Neural crest cell (in vitro differentiated cells): ENCODE measurements at regions not wholly inside any gene's neighbourhood (a gene's known extent, or its start where the extent isn't known, plus 50 kb on each side); places are given as distances from the start of the nearest gene placed in this dataset.

Experiments used
- DNase-seq: peaks from one replicate; pipeline ENCODE4 v3.0.0; 2021; ENCODE audit warnings: low read depth, mixed read lengths, low spot score
- H3K27ac Mint-ChIP-seq: one replicate; pipeline ENCODE4 v1.8.0; 2021; ENCODE audit warnings: mild to moderate bottlenecking, mixed read lengths; ENCODE audit not compliant: unreplicated experiment
- H3K27me3 Mint-ChIP-seq: 2 replicates; pipeline ENCODE4 v1.8.0; 2021; ENCODE audit warnings: low read depth, mild to moderate bottlenecking, mixed read lengths
- H3K36me3 Mint-ChIP-seq: 2 replicates; pipeline ENCODE4 v1.8.0; 2021; ENCODE audit warnings: low read depth, mild to moderate bottlenecking, mixed read lengths
- H3K4me1 Mint-ChIP-seq: 2 replicates; pipeline ENCODE4 v1.8.0; 2021; ENCODE audit warnings: mixed read lengths
- H3K4me3 Mint-ChIP-seq: one replicate; pipeline ENCODE4 v1.8.0; 2021; ENCODE audit warnings: mild to moderate bottlenecking, mixed read lengths
- H3K9me3 Mint-ChIP-seq: 2 replicates; pipeline ENCODE4 v1.8.0; 2021; ENCODE audit warnings: mixed read lengths
- TF ChIP-seq, protein P1 (sequence below): fragments of 200-600 bp; sonication (generic); conservative IDR thresholded peaks from 2 replicates; pipeline ENCODE4 v1.5.0; 2021; ENCODE audit warnings: antibody characterized with exemption, mild to moderate bottlenecking

DNA sequence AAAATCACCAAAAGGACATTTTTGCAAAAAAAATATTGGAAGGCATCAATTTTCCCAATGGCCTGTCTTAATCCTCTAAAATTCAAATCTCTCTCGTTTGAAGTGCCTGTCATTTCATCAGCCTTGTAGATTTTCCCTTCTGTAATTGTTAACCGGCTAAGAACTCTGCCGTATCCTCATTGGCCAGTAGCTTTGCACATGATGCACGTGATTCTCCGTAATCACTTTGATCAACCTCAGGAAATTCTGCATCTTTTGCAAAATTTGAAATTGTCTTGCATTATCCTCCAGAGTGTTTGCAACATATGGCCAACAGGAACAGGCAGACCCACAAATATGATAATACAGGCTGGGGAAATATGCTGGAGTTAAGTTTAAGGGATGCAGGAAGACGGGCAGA is 184.2 kb upstream of the RPL38 start:
- TF ChIP-seq, protein P1, sequence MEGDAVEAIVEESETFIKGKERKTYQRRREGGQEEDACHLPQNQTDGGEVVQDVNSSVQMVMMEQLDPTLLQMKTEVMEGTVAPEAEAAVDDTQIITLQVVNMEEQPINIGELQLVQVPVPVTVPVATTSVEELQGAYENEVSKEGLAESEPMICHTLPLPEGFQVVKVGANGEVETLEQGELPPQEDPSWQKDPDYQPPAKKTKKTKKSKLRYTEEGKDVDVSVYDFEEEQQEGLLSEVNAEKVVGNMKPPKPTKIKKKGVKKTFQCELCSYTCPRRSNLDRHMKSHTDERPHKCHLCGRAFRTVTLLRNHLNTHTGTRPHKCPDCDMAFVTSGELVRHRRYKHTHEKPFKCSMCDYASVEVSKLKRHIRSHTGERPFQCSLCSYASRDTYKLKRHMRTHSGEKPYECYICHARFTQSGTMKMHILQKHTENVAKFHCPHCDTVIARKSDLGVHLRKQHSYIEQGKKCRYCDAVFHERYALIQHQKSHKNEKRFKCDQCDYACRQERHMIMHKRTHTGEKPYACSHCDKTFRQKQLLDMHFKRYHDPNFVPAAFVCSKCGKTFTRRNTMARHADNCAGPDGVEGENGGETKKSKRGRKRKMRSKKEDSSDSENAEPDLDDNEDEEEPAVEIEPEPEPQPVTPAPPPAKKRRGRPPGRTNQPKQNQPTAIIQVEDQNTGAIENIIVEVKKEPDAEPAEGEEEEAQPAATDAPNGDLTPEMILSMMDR, result no peak
- no peak overlapping the region for H3K27ac Mint-ChIP-seq
- no peaks in the 10 kb centered on the region for H3K9me3 Mint-ChIP-seq

DNA sequence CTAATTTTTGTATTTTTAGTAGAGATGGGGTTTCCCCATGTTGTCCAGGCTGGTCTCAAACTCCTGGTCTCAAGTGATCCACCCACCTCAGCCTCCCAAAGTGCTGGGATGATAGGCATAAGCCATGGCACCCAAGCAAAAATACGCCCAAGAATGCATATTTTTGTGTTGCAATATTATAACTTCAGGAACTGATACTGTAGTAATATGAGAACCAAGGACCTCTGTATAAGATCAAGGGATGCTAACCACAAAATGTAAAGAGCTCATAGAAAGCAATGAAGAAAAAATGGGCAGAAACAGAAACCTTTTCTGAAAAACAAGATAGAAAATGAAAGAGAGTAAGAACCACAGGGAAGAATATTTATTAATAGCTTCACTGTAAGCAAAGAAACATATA is 183.6 kb upstream of the RPL38 start:
- no peak overlapping the region for H3K27ac Mint-ChIP-seq
- no peaks in the 10 kb centered on the region for H3K36me3 Mint-ChIP-seq
- no peak for DNase-seq

More for the DNA sequence above, 184.2 kb upstream of the RPL38 start:
- Mint-ChIP-seq H3K4me1 (peaks cover 33% of the 10 kb centered on the region), H3K36me3 (no peaks in the 10 kb centered on the region), H3K27me3 (peaks cover 2% of the 10 kb centered on the region), H3K4me3 (no peak overlapping the region)
- no peak for DNase-seq

DNA sequence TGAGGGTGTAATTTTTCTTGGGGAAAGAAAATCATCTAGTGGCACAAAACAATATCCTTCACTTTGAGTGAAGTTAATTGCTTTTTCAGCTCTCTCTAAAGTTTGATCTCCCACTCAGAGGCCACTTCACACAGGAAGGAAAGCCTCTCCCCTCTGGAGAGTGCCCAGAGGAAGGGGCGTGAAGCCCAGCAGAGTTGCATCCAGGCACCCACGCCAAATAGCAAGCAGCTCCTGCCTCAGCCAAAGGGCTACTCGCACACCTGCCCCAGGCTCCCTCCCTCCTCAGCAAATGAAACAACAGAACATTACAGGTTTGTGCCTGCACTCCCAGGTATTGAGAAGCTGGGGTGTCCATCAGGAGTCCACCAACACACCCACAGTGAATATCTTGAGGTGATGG is 183.0 kb upstream of the RPL38 start:
- Mint-ChIP-seq H3K27me3 (peaks cover 2% of the 10 kb centered on the region), H3K4me1 (peaks cover 43% of the 10 kb centered on the region), H3K4me3 (no peak overlapping the region), H3K27ac (no peak overlapping the region), H3K9me3 (no peaks in the 10 kb centered on the region), H3K36me3 (no peaks in the 10 kb centered on the region)
- DNase-seq, result no peak
- TF ChIP-seq, protein P1, result no peak

More for the DNA sequence above, 183.6 kb upstream of the RPL38 start:
- TF ChIP-seq, protein P1, result no peak
- Mint-ChIP-seq H3K4me3 (no peak overlapping the region), H3K9me3 (no peaks in the 10 kb centered on the region), H3K27me3 (peaks cover 2% of the 10 kb centered on the region), H3K4me1 (peaks cover 39% of the 10 kb centered on the region)

DNA sequence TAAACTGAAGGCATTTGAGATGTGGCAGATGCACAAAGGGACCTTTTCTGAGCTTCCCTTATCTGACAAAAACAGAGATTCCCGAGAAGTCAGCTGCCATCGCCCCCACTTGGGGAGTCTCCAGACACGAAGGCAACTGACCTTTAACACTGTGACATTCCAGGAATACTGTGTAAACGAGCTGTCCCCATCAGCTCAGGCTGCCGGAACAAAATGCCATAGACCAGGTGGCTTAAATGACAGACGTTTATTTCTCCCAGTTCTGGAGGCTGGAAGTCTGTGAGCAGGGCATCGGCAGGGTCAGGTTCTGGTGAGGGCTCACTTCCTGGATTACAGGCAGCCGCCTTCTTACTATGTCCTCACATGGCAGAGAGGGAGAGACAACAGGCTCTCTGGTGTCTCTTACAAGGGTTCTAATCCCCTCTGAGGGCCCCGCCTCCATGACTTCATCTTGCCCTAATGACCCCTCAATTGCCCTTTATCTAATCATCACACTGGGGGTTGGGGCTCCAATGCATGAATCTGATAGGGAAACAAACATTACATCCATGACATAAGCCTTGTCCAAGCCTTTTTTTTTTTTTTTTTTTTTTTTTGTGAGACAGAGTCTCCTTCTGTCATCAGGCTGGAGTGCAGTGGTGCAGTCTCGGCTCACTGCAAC is 178.5 kb upstream of the RPL38 start:
- Mint-ChIP-seq H3K4me3 (peak overlapping the region; percentile 62), H3K27me3 (no peaks in the 10 kb centered on the region), H3K36me3 (no peaks in the 10 kb centered on the region), H3K4me1 (peaks cover 27% of the 10 kb centered on the region), H3K27ac (peak overlapping the region; percentile 88), H3K9me3 (no peaks in the 10 kb centered on the region)
- peak; percentile 25 for DNase-seq
- TF ChIP-seq, protein P1, result no peak

DNA sequence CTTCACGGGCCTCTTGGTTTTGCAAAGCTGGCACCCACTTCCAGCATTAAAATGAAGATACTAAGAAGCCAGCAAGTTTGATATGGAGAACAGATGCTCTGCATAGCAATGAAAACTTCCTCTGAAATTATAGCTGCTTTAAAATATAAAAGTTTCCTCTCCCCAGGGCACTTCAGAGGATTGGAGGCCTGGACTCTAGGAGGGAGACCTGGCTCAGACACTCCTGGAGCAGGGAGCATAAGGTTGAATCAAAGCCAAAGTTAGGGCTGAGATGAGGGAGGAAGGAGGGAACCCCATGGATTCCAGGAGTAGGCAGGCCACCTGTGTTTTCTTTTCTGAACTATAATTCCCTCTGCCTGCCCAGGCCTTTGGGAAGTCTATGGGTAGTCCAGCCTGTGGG is 176.0 kb upstream of the RPL38 start:
- H3K36me3 Mint-ChIP-seq, result no peaks in the 10 kb centered on the region

More for the DNA sequence above, 176.0 kb upstream of the RPL38 start:
- Mint-ChIP-seq H3K4me3 (no peak overlapping the region), H3K27ac (no peak overlapping the region), H3K9me3 (no peaks in the 10 kb centered on the region), H3K27me3 (no peaks in the 10 kb centered on the region), H3K4me1 (peaks cover 32% of the 10 kb centered on the region)
- DNase-seq, result no peak
- TF ChIP-seq, protein P1, result no peak
